Forelimb muscle (tissue), 1 donor: ENCODE measurements at regions not wholly inside any gene's neighbourhood (a gene's known extent, or its start where the extent isn't known, plus 50 kb on each side); places are given as distances from the start of the nearest gene placed in this dataset.

Experiments
- DNase-seq: peaks from one replicate; pipeline ENCODE4 v3.0.0-alpha.2; 2013; ENCODE audit warnings: low read depth

DNA sequence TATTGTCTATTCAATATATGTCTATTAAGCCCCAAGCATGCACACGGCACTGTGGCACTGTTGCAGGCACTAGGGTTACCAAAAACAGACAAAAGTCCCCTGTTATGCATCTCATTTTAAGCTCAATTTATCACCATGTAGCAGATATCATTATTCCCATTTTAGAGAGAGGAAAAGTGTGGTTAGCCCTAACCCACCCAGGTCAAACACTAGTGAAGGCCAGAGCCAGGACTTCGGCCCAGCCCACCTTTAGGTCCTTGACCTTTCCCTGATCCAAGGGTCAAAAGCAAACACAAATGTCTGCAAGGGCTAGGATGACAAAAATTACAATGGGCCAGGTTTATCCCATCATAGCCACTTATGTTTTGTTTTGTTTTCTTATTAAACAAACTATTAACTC lies 130.3 kb upstream of the NUDT7 start:
- no peak for DNase-seq

GRCh38 chr16:77594057-77594456 lies 128.3 kb upstream of the NUDT7 start:
- DNase-seq: no peak

DNA sequence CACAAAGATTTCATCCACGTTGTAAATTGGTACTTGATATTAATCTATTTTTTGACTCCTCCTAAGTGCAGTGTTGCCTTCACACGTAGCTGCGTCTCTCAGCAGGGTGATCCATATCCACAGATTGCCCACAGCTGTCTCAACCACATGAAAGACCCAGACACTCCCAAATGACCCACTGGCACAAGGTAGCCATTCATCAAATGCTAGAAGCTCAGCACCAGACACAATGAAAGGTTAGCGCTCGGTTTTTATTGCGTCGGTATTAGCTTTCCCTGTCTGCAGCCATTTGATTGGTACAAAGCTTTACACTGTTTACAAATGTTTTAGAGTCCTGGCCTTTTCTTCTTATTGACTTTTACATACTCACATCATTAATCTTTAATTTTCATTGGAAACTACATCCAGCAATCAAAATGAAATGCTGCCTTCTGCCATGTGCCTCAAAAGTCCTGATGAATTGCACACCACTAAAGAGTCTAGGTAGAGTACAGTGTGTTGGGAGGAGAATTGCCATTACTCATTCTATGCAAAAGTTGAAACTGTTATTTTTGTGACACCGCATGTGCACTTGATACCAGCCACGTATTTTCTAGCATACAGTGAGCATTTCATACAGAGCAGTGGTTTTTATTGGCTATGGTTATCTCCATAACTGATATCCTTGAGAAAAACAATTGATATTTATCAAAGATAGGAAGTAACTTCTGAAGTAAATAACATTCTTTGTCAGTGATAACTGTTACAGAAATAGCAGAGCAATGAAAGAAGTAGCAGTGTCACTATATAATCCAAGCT lies 127.3 kb upstream of the NUDT7 start:
- DNase-seq: no peak

GRCh38 chr16:77596261-77596660 lies 126.1 kb upstream of the NUDT7 start:
- DNase-seq: no peak

- DNase-seq: no peak
These were observed 122.4 kb upstream of the NUDT7 start for GRCh38 chr16:77599793-77600415.

DNA sequence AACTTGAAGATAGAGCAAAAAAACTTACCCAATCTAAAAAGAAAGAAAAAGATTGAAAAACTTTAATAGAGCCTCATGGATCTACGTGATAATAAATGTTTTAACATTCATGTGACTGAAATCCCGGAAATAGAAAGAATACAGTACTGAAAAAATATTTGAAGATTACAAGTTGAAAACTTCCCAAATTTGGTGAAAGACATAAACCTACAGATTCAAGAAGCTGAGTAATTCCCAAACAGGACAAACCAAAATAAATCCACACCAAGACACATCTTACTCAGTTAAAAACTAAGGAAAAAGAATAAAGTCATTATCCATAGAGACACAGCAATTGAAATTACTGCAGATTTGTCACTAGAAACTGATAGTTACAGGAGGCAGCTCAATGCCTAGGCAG lies 121.8 kb upstream of the NUDT7 start:
- DNase-seq: no peak

GRCh38 chr16:77603656-77604055 lies 118.7 kb upstream of the NUDT7 start:
- no peak for DNase-seq

GRCh38 chr16:77610496-77610895 lies 111.8 kb upstream of the NUDT7 start:
- no peak for DNase-seq

DNA sequence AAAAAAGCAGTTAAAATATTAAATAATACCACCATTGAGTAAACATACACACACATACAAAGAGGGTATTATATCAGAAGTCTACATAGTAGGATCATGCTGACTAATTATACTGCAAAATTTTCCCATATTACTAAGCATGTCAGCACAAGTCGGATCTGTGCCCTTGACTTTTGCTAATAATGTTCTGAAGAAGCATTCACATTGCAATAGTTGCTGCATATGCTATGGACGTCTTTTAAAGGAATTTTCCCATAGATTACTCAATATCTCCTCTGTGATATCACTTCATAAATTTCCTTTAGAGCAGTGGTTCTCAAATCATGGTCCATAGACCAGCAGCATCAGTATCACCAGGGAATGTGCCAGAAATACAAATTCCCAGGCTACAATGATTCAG lies 110.9 kb upstream of the NUDT7 start:
- DNase-seq: no peak

DNA sequence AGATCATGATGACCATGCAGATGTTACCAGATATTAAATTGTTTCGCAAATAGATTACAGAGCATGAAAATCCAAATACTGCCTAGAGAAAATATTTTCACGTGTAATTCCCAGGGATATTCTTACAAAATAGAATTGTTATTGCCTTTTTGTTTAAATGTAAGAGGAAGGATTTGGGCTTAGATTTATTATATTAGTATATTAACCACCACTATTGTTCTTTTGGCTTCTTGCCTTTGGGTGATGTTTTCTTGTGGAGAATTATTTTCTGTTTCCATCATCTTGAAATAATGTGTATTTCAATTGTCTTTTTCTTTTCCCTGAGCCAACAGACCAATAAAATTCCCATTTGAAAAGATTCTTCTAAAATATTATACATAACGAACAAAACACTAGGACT lies 109.7 kb upstream of the NUDT7 start:
- peak; percentile 34 for DNase-seq

GRCh38 chr16:77613095-77613494 lies 109.2 kb upstream of the NUDT7 start:
- DNase-seq: peak; percentile 29

DNA sequence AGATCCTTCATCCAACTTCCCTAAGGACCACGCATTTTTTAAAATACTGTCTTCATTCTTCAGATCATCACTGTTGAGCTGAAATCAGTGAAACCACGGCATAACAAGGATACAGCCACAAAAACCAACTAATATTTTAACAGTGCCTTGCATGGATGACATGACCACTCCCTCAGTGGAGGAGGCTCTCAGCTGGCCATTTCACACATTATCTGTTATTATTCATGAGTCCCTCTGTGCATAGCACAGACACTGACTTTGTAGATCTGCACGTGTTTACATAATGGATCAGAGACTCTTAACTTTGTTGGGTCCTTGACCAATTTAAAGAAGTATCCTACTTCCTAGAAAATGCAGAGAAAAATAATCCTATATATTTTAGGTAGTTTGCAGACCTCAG lies 104.8 kb upstream of the NUDT7 start:
- no peak for DNase-seq

- no peak for DNase-seq
These were observed 104.3 kb upstream of the NUDT7 start for GRCh38 chr16:77617996-77618395.

DNA sequence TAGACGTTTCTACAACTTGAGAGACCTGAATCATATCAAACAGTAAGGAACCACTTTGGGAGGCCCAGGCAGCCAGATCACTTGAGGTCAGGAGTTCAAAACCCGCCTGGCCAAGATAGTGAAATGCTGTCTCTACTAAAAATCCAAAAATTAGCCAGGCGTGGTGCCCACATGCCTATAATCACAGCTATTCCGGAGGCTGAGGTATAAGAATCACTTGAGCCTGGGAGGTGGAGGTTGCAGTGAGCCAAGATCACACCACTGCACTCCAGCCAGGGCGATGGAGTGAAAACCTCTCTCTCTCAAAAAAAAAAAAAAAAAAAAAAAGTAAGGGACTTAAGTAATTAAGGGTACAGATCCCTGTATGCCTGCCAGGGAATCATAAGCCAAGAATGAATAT lies 103.4 kb upstream of the NUDT7 start:
- DNase-seq: no peak

GRCh38 chr16:77624085-77624484 lies 98.2 kb upstream of the NUDT7 start:
- no peak for DNase-seq

DNA sequence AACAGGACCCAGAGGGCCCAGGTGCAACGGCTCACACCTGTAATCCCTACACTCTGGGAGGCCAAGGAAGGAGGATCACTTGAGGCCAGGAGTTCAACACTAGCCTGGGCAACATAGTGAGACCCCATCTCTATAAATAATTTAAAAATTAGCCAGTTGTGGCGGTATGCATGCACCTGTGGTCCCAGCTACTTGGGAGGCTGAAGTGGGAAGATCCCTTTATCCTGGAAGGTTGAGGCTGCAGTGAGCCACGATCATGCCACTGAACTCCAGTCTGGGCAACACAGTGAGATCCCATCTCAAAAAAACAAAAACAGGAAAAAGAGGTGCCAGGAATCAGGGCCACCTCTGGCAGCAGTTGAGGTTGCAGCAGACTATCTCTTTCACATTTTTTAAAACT lies 85.7 kb upstream of the NUDT7 start:
- DNase-seq: no peak

DNA sequence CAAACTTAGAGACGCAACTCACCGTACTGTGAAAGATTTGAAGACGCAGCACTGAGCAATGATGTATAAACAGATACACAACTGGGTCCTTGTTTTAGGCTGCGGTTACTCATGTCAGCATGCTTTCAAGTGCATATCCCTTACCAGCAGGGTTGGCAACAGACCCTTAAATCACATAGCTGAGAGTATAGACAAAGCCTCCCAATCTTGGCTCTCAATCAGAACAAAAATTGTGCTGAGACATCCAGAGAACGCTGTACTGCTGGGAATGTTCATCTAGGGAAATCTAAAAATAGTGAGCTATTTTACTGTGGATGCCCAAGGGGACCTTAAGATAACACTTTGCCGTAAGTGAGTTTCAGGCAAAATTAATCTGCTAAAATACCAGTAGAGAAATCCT lies 84.4 kb upstream of the NUDT7 start:
- no peak for DNase-seq

DNA sequence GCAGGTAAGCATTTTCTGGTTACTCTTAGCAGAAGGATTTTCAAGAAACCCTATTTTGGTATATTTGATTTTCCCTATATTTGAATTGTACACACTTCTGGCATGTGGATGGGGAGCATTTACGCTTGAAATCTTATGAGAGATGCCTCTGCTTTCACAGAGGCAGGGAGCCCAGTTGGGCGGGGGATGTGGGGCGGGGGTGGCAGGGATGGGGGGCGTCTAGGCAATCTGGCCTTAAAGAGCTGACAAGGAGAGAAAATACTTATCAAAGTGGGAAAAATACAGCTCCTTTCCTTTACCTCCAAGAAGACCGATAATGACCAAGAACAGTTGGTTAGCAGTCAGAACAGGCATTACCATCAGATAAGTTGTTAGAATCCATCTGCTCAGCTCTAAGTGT lies 79.1 kb upstream of the NUDT7 start:
- no peak for DNase-seq

GRCh38 chr16:77645764-77646163 lies 76.5 kb upstream of the NUDT7 start:
- DNase-seq: no peak

DNA sequence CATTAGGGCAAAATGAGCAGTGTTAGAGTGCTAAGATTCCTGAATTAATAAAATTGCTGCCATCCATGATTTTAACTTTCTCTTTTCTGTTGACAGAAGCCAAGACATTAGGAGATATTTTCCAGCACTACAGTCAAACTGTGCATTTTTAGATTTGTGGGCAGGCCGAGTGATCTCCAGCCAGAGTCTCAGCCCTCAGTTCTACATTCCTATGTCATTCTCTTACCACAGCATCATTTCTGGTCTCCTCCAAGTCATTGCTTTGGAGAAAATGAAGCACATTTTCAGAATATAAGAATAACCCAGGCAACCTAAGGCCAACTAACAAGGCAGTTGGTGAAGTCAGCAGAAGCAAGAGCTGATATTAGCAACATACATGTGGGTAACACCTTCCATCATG lies 74.6 kb upstream of the NUDT7 start:
- DNase-seq: no peak

- DNase-seq: no peak
These were observed 71.6 kb upstream of the NUDT7 start for GRCh38 chr16:77650761-77651160.

GRCh38 chr16:77652399-77652798 lies 69.9 kb upstream of the NUDT7 start:
- DNase-seq: no peak

DNA sequence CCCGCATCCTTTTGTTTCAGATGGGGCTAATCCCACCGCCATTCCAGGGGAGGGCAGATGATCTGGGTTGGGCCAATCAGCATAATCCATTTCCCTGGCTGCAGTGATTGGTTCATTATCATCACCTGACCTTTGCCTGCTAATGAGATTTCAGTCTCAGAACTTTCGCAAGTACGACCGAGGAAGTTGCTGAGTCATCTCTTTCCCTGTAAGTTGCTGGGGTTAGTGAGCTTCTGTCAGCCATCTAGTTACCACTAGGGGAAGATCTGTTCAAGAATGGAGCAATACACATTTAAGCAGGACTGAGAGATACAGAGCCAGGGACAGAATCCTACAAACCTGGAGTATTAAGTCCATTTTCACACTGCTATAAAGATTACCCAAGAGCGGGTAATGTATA lies 65.3 kb upstream of the NUDT7 start:
- DNase-seq: no peak

GRCh38 chr16:77660311-77660710 lies 62.0 kb upstream of the NUDT7 start:
- no peak for DNase-seq
